ENCODE measurements at regions not wholly inside any gene's neighbourhood (a gene's known extent, or its start where the extent isn't known, plus 50 kb on each side); places are given as distances from the start of the nearest gene placed in this dataset.
"Not testable (repeated sequence)": the region's sequence is repeated elsewhere in the genome, so short reads cannot be mapped to it uniquely, and the experiment has no call there.

DNA sequence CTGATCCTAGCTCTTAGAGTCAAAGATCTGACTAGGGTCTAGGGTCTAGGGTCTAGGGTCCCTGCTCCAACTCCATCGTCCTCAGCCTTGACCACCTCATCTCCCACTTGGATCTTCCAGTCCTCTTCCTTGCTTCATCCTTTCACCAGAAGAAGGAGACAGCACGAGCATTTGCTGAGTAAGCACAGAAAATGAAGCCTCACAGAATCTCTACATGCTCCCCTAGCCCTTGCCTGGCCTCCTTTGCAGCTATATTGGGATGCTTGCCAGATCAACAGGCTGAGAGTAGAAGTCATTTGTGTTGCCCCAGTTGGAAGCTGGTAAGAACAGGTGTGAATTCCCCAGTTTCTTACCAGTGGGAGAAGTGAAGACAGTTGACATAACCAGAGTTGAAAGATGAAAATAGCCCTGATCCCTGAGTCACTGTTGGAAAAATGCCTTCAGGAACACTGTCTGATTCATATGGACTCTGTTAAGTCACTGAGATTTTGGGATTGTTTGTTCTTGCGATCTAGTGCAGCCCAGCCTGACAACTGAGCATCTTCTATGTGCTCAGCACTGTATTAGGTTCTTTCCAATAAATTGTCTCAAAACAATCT, 552.5 kb downstream of the INSC start:
- DNase-seq, result no peak

DNA sequence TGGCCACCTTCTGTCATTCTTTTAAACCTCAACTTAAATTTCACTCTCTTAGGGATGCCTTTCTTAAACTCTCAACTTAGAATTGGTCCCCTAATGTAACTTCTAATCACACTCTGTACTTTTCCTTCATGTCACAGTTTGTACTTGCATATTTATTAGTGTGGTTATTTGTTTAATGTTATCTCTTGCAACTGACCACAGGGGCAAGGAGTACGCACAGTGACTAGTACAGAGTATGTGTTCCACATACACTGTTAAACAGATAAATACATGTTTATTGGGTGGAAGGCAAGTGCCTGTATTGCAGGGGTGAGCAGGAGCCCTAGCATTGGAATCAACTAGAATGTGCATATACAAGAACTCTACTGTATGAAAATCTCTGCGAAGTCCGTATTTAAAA, 554.0 kb downstream of the INSC start:
- no peak for DNase-seq

DNA sequence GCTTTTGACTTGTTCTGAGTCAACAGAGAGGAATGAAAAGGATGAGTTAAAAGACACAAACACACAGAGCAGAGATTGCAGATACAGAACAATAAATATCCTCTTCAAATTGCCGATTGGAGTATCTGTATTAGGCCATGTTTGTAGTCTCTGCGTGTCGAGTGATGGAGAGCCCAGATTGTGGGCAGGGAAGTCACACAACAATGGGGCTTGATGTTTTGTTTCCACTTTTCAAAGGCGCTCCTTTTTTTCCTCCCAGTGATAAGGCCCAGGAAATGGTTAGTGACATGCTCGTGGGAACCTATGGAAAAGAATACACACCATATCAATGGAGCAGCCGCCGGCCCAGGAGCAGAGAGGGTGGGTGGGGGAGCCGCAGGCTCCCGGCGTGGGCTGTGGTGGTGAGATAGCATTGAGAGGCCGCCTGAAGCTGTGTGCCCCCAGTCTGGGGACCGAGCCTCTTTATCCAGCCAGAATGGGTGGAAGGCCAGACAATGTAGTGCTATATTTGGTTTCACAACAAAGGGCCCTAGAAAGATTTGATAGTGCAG, 555.9 kb downstream of the INSC start:
- no peak for DNase-seq

DNA sequence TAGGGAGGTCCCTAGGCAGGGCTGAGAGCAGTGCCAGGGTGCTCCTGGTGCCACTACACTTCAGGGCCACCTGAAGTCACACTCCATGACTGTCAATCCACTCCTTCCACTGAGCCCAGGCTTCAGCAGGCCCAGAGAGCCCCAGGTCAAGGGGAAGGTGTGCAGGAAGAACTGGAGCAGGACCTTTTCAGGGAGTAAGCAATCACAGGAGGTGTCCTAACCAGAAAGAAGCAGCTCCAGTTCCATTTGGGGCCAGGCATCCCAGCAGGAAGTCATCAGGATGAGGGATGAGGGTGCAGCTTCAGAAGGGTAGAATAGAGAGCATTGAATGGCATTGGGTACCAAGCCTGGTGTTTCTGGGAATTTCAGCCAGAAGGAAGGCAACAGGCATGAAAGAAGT, 556.5 kb downstream of the INSC start:
- DNase-seq, result no peak

DNA sequence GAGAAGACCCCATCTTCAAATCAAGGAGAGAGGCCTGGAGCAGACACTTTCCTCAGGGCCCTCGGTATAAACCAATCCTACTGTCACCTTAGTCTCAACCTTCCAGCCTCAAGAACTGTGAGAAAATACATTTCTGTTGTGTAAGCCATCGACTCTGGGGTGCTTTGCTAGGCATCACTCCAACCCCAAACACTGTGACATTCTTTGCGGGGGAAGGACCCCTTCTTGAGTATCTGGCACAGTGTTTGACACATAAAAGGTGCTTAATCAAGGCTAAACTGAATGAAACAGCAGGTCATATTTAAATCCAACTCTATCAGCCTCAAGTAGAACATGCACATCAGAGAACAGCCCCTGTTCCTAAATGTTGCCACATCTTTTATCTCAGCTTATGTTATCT, 558.1 kb downstream of the INSC start:
- no peak for DNase-seq

DNA sequence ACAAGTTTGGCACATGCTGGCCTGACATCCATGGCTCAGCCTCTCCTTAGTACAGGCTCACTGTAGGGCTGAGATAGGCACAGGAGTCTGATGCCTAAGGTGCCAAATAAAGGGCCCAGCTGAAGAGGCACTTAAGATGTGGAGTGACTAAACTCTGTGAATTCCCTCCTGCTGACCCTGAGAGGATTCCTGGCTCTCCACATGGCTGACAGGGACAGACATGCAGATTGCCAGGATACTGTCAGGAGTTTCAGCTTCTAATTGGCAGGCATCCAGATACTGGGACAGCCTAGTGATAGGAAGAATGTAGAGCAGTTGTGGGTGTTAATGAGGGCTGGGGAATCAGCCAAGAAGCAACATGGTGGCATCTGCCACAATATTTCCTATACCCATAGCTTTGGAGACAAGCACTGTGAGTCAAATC, 558.7 kb downstream of the INSC start:
- DNase-seq, result peak; percentile 96 to 97

DNA sequence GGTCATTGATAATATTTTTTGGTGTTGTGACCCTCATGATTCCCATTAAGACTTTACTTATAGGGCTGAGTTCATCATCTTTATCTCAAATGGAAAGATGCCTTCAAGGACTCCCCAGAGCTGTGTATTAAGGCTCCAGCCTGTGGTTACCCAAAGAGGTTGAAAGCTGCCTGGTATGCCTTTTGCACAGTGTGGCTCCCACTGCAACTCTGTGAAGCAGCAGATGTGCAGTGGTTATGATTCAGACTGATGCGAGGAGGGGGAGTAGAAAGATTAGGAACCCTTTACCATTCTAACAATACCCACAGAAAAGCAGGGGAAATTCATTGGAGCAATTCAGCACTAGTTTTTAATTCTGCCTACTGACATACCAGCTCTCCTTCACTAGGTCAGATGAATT, 560.0 kb downstream of the INSC start:
- no peak for DNase-seq

DNA sequence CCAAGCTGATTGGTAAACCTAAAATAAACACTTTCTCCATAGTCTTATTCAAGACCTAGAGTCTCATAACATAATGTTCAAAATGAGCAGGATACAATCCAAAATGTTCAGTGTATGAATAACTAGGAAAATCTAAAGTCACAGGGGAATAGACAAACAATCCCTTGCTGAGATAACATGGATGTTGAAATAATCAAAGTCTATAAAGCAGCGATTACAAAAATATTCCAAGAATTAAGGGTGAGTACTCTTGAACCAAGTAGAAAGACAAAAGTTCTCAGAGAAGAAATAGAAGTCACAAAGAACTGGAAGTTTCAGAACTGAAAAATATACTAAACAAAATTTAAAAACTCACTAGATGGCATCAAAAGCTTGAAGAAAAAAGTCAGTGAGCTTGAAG, 561.0 kb downstream of the INSC start:
- no peak for DNase-seq

DNA sequence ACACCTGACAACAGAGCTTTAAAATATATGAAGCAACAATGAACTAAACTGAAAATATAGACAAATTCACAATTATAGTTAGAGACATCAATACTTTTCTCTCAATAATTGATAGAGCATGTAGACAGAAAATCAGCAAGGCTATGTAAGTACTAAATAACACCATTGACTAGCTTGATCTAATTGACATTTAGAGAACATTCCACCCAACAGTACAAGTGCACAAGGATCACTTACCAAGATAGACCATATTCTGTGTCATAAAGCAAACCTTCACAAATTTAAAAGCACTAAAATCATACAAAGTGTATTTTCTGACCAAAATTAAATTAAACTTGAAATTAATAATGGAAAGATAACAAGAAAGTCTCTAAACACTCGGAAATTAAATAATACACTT, 562.5 kb downstream of the INSC start:
- no peak for DNase-seq

DNA sequence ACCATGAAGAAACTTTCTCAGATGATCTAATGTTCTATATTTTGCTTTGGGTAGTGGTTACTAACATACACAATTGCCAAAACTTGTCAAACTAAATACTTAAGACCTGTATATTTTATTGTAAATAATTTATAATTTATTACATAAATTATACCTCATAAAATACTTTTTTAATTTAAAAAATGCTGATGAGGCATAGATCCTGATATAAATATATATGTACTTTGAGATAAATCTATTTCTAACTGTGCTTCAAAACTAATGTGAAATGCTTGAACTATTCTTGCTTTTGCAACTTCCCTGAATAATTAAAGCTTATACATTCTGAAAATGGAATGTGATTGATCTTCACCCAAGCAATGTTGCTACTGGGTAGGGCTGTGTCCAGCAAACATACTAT, 568.8 kb downstream of the INSC start:
- no peak for DNase-seq

DNA sequence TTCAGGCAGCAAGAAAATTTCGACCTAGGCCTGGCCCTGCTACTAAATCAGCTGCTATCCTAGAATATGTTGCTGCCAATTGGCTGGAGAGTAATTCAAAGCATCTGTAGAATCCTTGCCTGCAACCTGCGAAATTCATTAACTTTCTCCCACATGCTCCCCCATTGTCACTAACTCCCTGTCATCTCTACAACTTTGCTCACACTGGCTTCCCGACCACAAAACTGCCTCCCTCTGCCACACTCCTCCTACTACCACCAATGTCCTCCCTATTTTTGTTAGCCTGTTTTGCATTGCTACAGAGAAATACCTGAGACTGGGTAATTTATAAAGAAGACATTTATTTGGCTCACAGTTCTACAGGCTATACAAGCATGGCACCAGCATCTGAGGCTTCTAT, 570.6 kb downstream of the INSC start:
- peak in 1 of 2 experiments; percentile 8 for DNase-seq

DNA sequence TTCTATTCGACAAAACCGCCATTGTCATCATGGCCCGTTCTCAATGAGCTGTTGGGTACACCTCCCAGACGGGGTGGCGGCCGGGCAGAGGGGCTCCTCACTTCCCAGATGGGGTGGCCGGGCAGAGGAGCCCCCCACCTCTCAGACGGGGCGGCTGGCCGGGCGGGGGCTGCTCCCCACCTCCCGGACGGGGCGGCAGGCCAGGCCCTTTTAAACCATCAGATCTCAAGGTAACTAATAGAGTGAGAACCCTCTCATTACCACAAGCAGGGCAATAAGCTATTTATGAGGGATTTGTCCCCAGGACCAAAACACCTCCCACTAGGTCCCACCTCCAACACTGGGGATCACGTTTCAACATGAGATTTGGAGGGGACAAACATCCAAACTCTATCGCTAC, 571.5 kb downstream of the INSC start:
- DNase-seq, result not testable (repeated sequence)

DNA sequence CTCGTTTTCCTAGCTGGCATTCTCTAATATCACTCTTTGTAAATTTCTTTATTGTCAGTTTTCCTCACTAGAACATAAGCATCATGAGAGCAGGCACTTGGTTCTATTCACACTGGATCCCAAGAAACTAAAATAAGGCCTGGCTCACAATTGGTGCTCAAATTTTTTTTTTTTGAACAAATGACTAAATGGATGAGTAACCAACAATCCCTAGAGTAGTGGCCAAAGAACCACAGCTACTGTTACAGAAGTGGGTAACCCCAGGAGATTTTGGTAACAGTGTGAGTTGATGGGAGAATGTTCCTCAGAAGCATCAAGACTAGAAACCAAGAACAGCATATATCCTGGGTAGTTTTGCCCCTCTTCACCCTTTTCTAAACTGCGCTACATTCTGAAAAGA, 572.6 kb downstream of the INSC start:
- no peak for DNase-seq

DNA sequence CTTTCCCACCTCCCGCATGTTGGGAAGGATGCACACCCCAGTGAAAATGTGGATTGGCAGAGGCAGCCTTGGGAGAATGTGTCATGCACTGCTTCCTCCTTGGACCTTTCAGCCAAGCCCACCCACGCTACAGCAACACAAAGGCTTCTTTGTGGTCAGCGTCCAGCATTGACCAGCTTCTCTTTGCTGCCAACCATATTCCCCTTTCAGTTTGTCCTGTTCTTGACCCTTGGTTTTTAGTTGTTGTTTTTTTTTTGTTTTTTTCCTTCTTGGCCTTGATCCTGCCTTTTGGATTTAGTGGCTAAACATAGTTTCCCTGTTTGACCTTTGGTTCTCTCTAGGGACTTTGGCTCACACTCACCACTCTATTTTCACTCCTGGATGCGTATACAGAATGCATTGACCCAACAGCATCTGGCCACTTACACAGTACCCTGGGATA, 573.6 kb downstream of the INSC start:
- no peak for DNase-seq

DNA sequence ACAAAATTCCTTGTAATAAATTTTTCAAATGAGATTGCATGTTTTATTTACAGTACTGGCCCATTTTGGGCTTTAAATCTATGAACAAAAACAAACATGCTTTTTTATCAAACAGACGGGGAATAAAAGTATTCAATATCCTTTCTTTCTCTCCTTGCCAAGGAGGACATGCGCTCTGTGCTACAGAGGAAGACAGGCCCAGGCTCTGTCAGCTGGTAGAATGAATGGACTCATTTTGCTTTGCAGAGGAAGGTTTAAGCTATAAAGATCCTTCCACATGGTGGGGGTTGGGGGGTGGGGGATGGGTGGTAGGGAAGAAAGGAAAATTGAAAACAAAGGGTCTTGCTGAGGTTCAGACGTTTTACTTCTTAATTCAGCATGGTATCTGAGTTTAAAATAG, 575.6 kb downstream of the INSC start:
- no peak for DNase-seq

DNA sequence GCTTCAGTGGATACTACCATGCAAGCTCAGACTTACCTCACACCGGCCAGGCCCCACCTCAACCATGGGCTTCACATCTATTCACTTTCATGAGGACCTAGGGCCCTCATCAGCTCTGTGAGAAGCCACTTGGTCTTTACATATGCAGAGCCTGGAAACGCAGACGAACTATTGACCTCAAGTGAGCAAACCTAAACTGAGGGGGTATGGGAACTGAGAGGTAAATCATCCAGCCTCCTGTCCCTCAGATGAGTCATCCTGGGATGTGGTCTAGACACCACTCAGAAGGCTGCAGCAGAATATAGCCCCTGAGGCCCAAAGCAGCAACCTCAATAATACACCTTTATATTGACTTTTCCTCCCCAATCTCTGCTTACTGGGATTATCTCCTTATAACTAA, 578.0 kb downstream of the INSC start:
- DNase-seq, result no peak

DNA sequence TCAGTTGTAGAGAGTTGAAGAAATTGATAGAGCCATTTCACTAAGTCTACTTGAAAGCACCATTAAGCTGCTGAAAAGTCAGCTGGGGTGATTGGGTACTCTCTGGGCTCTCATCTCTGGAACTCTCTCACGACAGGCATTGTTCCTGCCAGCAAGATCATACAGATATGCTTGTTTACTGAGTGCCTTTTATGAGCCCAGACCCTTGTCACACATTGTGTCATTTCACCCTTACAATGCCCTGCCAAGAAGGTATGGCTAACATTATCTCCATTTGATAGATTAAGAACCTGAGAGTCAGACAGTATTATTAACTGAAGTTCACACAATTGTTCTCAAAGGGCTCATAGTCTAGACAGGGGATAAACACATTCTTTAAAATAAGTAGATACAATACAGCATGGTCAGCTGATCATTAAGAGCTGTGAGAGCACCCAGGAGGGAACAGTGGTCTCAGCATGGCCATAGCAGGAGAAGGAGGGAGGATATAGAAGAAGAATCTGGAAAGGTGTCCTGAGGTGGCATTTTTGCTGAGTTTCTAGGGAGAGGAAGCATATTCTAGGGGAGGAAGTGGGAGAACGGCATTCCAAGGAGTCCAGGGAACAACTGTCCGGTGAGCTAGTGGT, 580.5 kb downstream of the INSC start:
- no peak for DNase-seq

DNA sequence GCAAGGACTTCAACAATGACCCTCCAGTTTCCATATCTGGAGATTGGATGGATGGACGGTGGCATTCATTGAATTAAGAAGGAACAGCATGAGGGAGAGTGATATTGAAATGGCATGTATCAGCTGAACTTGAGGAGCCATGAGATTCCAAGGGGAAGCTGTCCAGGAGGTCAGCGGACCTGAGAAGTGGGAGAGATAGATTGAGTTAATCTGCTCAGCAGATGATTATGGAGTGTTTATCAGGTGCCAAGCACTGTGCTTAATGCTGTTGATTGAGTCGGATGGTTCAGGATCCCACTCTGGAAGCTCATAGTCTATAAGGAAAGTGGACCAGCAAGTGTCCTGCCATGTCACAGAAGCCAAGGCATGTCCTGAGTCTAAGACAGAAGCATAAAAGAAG, 581.3 kb downstream of the INSC start:
- no peak for DNase-seq

DNA sequence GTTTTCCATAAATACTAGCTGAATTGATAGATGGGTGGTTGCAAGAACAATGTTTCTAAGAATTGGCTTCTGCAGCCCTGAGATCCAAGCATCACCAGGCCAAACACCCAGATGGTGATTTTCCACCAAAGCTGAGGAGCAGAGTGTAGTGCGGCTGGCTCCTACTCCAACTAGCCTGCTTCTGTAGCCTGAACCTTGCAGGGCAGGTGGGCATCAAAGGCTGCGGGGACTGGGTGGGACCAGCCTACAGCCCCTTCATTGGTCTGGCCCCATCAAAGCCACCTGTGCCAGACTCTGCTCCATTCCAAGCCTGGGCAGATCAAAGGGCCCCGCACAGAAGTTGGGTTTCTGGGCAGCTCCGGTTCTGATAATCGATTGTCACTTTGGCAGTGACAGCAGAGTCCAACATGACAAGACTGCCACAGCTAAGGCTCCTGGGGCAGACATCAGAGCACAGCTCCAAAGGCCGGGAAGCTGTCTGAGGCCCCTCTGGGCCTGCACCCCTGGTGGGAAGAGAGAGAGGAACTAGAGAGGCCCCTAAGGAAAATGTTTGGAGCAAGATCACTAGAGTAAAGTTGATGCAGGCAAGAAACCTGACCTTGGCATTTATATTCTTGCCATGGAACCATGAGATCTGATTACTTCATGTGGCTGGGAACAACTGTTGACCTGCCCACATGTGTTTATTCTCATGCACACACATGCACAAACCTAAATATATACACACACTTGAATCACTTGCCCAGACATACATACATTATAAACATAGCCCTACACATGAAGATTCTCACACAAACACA, 582.9 kb downstream of the INSC start:
- DNase-seq, result no peak

DNA sequence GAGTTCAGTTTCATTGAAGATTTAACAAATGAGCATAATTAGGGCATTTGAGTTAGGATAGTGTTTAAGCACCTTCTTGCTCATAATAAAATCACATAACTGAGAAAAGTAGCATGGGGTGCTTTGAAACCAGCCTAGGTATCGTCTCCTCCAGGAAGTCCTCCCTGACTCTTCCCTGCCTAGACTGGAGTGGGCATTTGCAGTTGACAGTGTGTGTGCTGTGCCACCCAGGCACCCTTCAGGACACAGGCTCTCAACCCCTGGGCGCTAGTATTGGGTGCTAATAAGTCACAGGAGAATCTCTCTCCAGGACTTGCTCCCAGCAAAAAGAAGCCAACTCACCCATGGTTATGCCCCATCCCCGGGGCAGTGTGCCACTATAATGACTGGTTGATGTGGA, 584.1 kb downstream of the INSC start:
- no peak for DNase-seq

DNA sequence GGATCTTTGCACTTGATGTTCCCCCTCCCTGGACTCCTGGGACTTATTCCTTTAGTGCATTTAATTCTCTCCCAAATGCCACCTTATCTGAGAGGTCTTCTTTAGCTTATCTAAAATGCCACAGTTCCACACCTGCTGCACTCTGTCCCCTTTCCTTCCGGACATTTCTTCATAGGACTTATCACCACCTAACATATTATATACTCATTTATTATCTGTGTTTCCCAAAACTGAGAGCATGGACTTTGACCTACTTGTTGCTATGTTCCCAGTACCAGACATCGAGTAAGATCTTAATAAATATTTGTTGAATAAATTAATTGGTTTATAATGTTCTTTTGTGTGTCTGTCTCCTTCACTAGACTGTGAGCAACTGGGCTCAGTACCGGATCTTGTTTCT, 585.3 kb downstream of the INSC start:
- DNase-seq, result no peak

DNA sequence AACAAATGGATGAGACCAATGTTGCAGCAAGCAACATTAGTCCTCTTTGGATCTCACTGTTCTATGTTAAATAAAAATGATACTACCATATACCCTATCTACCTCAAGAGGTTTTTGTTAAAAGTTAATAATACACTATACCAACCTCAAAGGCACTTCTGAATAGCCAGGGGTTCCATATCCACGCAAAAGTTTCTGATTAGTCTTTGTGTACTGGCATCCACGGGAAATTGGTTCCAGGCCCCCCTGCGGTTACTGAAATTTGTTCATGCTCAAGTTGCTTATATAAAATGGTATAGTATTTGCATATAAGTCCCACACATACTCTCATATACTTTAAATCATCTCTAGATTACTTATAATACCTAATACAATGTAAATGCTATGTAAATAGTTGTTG, 585.7 kb downstream of the INSC start:
- no peak for DNase-seq

DNA sequence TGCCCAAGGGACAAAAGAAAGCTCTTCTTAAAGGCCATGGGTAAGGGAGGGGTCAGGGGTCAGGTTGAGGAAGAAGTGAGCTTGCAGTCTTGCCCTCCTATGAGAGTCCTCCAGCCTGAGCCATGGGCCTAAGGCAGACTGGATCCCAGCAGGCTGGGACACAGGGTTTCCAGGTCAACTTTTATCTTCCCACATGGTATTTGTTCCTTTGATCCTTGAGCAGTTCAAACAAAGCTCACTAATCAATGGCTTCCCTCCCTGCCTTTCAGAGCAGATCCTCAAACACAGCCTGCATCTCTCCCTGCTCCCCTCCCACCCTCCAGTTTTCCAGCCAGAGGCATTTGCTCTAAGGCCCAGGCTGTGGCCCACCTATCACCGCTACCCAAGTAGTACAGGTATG, 589.3 kb downstream of the INSC start:
- no peak for DNase-seq

DNA sequence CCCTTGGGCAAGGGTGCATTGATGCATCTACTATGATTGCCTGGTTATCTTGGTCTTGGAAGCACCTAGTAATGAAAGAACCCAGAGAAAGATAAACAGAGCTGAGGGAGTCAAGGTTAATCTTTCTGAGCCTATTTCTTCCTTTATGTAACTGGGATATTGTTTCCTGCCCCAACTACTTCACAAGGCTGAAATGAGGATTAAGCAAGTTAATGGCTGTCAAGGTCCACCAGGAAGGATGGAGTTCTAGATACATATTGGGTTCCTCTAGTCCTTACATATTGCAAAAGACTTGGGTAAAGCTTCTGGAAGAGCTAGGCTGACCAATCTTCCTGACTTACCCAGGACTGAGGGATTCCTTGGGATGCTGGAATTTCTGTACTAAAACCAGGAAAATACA, 589.8 kb downstream of the INSC start:
- no peak for DNase-seq
